IMR-90 (cell line): ENCODE measurements at regions not wholly inside any gene's neighbourhood (a gene's known extent, or its start where the extent isn't known, plus 50 kb on each side); places are given as distances from the start of the nearest gene placed in this dataset.

Experiments used
- ATAC-seq: fragments of 200-7000 bp; cut with Tn5 transposase; 2 replicates; pipeline ENCODE4 v1.9.1; 2020; ENCODE audit warnings: low read depth, mild to moderate bottlenecking, moderate library complexity
- BruUV-seq: library from RNA; stranded (reverse); fragments of 400-500 nt; replicated peaks from 2 replicates; lab custom pipeline; 2021; lab: Mats Ljungman, UMichigan
- CTCF ChIA-PET: fragments of 300-600 bp; formaldehyde crosslinking; extraction: SDS; loops from one replicate; lab custom pipeline; 2021; ENCODE audit warnings: antibody characterized with exemption; lab: Yijun Ruan, JAX
- POLR2A ChIA-PET: fragments of 300-600 bp; sonication (Branson Sonifier 250); formaldehyde crosslinking; loops from one replicate; lab custom pipeline; 2022; ENCODE audit warnings: antibody characterized with exemption; ENCODE audit not compliant: unreplicated experiment; lab: Charles Lee
- DNase-seq: peaks from one replicate; pipeline ENCODE4 v3.0.0; 2013
- H2AFZ ChIP-seq: replicated peaks from 2 replicates; pipeline ENCODE3; 2013; ENCODE audit warnings: low read length, mild to moderate bottlenecking; ENCODE audit not compliant: poor library complexity
- H2AK5ac ChIP-seq: 2 replicates; pipeline ENCODE4 v1.6.1; 2013; ENCODE audit warnings: low read depth, low read length, inconsistent platforms
- H2AK9ac ChIP-seq: replicated peaks from 2 replicates; pipeline ENCODE3; 2013; ENCODE audit warnings: mild to moderate bottlenecking, low read depth, low read length, moderate library complexity; ENCODE audit not compliant: poor library complexity
- H2BK120ac ChIP-seq: 2 replicates; pipeline ENCODE4 v1.6.1; 2013; ENCODE audit warnings: low read depth, low read length, inconsistent platforms
- H2BK15ac ChIP-seq: 3 replicates; pipeline ENCODE4 v1.6.1; 2013; ENCODE audit warnings: low read depth, low read length, inconsistent platforms
- H2BK20ac ChIP-seq: 2 replicates; pipeline ENCODE4 v1.6.1; 2013; ENCODE audit warnings: low read depth, mild to moderate bottlenecking, inconsistent platforms, low read length, moderate library complexity
- H2BK5ac ChIP-seq: 2 replicates; pipeline ENCODE4 v1.6.1; 2013; ENCODE audit warnings: mild to moderate bottlenecking, low read depth, low read length, inconsistent platforms; ENCODE audit not compliant: poor library complexity, severe bottlenecking
- H3K14ac ChIP-seq: replicated peaks from 2 replicates; pipeline ENCODE4 v1.6.1; 2013; ENCODE audit warnings: low read depth, low read length, inconsistent platforms
- H3K18ac ChIP-seq: 2 replicates; pipeline ENCODE4 v1.6.1; 2013; ENCODE audit warnings: low read depth, low read length, control low read depth
- H3K23ac ChIP-seq: 2 replicates; pipeline ENCODE4 v1.6.1; 2013; ENCODE audit warnings: low read depth, low read length, inconsistent platforms
- H3K27ac ChIP-seq: 2 replicates; pipeline ENCODE4 v1.5.1; 2013; ENCODE audit warnings: mild to moderate bottlenecking, control low read depth, low read length; ENCODE audit not compliant: insufficient read depth
- H3K27me3 ChIP-seq: 2 replicates; pipeline ENCODE4 v1.6.1; 2013; ENCODE audit warnings: low read length; ENCODE audit not compliant: control insufficient read depth, insufficient read depth
- H3K36me3 ChIP-seq: 2 replicates; pipeline ENCODE4 v1.6.1; 2013; ENCODE audit warnings: low read length, mixed read lengths; ENCODE audit not compliant: control insufficient read depth, insufficient read depth
- H3K4ac ChIP-seq: 2 replicates; pipeline ENCODE4 v1.6.1; 2013; ENCODE audit warnings: low read depth, low read length, inconsistent platforms
- H3K4me1 ChIP-seq: 2 replicates; pipeline ENCODE4 v1.6.1; 2013; ENCODE audit warnings: low read length, mixed read lengths; ENCODE audit not compliant: control insufficient read depth, insufficient read depth
- H3K4me2 ChIP-seq: 2 replicates; pipeline ENCODE4 v1.6.1; 2013; ENCODE audit warnings: low read depth, mild to moderate bottlenecking, control low read depth, low read length, moderate library complexity
- H3K4me3 ChIP-seq: 2 replicates; pipeline ENCODE4 v1.5.1; 2013; ENCODE audit warnings: low read depth, mild to moderate bottlenecking, control low read depth, low read length, moderate library complexity; ENCODE audit not compliant: insufficient read depth
- H3K56ac ChIP-seq: 2 replicates; pipeline ENCODE4 v1.6.1; 2013; ENCODE audit warnings: low read length, inconsistent platforms; ENCODE audit not compliant: insufficient read depth; ENCODE audit errors: extremely low read depth
- H3K79me1 ChIP-seq, 2 experiments: 2 replicates each; pipeline ENCODE4 v1.6.1; 2013; ENCODE audit warnings: low read length in 2 of 2, inconsistent platforms in 1 of 2, low read depth in 1 of 2
- H3K9ac ChIP-seq: 2 replicates; pipeline ENCODE4 v1.6.1; 2013; ENCODE audit warnings: low read depth, low read length, control low read depth
- H3K9me1 ChIP-seq: 2 replicates; pipeline ENCODE4 v1.6.1; 2013; ENCODE audit warnings: low read length, inconsistent platforms; ENCODE audit not compliant: insufficient read depth
- H3K9me3 ChIP-seq: 2 replicates; pipeline ENCODE4 v1.6.1; 2013; ENCODE audit warnings: low read length; ENCODE audit not compliant: control insufficient read depth, insufficient read depth
- H4K20me1 ChIP-seq: 2 replicates; pipeline ENCODE4 v1.6.1; 2013; ENCODE audit warnings: low read length, inconsistent platforms; ENCODE audit not compliant: insufficient read depth
- H4K5ac ChIP-seq: 2 replicates; pipeline ENCODE4 v1.6.1; 2013; ENCODE audit warnings: mild to moderate bottlenecking, low read depth, low read length, control low read depth
- H4K8ac ChIP-seq, 2 experiments: 2 replicates each; pipeline ENCODE4 v1.6.1; 2013; ENCODE audit warnings: low read depth in 2 of 2, low read length in 2 of 2, control low read depth in 1 of 2, inconsistent platforms in 1 of 2
- H4K91ac ChIP-seq: 2 replicates; pipeline ENCODE4 v1.6.1; 2013; ENCODE audit warnings: low read depth, low read length, inconsistent platforms; ENCODE audit not compliant: insufficient read depth
- CEBPB ChIP-seq: IDR thresholded peaks from 2 replicates; pipeline ENCODE4 v1.6.1; 2012; ENCODE audit warnings: low read depth, low read length, improper control_type of control experiment
- CHD1 ChIP-seq: IDR thresholded peaks from 2 replicates; pipeline ENCODE4 v1.6.1; 2012; ENCODE audit warnings: low read depth, low read length, improper control_type of control experiment
- FOS ChIP-seq: fragments of 150-350 bp; IDR thresholded peaks from 2 replicates; pipeline ENCODE4 v1.6.1; 2016; ENCODE audit warnings: low read depth, low read length
- NFE2L2 ChIP-seq: fragments of 150-350 bp; IDR thresholded peaks from 2 replicates; pipeline ENCODE4 v1.6.1; 2016; ENCODE audit warnings: low read depth, mild to moderate bottlenecking, low read length
- RFX5 ChIP-seq: IDR thresholded peaks from 2 replicates; pipeline ENCODE4 v1.8.0; 2012; ENCODE audit warnings: low read depth, mild to moderate bottlenecking, low read length, moderate library complexity
- WGBS, 2 experiments: methylation state at CpG; one replicate each; pipeline versions ENCODE4 v1.1.5 to v1.1.7; 2013; ENCODE audit warnings: missing lambda C conversion rate in 2 of 2; ENCODE audit not compliant: insufficient read length in 1 of 2; ENCODE audit errors: extremely low coverage in 2 of 2; 5-methylcytosine and 5-hydroxymethylcytosine counted together
- dilution Hi-C: fragments of 300-500 bp; cut with HindIII; formaldehyde crosslinking; loops from one replicate; pipeline ENCODE4 v1.14.3; 2018; ENCODE audit warnings: low sequenced_read_pairs; ENCODE audit not compliant: unreplicated experiment
- in situ Hi-C: fragments of 300-500 bp; cut with MboI; formaldehyde crosslinking; loops from 3 replicates; pipeline ENCODE4 v1.14.3; 2019; ENCODE audit warnings: low sequenced_read_pairs, inconsistent platforms, mixed read lengths
- intact Hi-C: fragments of 100-400 bp; cut with micrococcal nuclease; formaldehyde crosslinking; loops from 2 replicates; pipeline ENCODE4 v1.10.0; 2022

GRCh38 chr5:56530626-56531138 lies 284.7 kb upstream of the MAP3K1 start:
- Histone ChIP-seq H3K9ac (no peak overlapping the region), H2AFZ (no peak overlapping the region), H3K79me1 (no peaks in the 10 kb centered on the region), H3K4me2 (no peak overlapping the region), H4K20me1 (no peaks in the 10 kb centered on the region), H3K27ac (no peak overlapping the region), H3K14ac (no peak overlapping the region), H4K8ac (no peak overlapping the region), H4K5ac (no peak overlapping the region), H3K9me3 (no peaks in the 10 kb centered on the region), H3K9me1 (no peaks in the 10 kb centered on the region), H3K27me3 (no peaks in the 10 kb centered on the region), H2BK5ac (no peak overlapping the region), H3K23ac (no peak overlapping the region), H3K18ac (no peak overlapping the region), H2BK20ac (no peak overlapping the region), H3K4me3 (no peak overlapping the region), H3K4me1 (no peaks in the 10 kb centered on the region), H4K91ac (no peak overlapping the region), H3K36me3 (no peaks in the 10 kb centered on the region), H3K56ac (no peak overlapping the region), H2BK15ac (no peak overlapping the region), H2AK9ac (no peak overlapping the region), H3K4ac (no peak overlapping the region), H2AK5ac (no peak overlapping the region), H2BK120ac (no peak overlapping the region)
- intact Hi-C loops: no loop called here
- CTCF ChIA-PET: interaction anchor here (0.7 kb wide), 1 partner anchor 9 kb away, joined by 3 read pairs; no protein-coding TSS in a partner anchor
- TF ChIP-seq RFX5: no peak
- TF ChIP-seq CEBPB: no peak
- TF ChIP-seq CHD1: no peak
- no peak for TF ChIP-seq FOS
- TF ChIP-seq NFE2L2: no peak
- POLR2A ChIA-PET: no interaction called here
- DNase-seq (no peak), ATAC-seq (no peak)
- dilution Hi-C loops: no loop called here
- 83% methylated on average over 1 of the region's 2 CpGs; no CpG with 5 or more reads in 1 of the 2 experiments for WGBS, 2 experiments
- in situ Hi-C loops: no loop called here
- no TSS peak for BruUV-seq
